Fibroblast of the aortic adventitia (primary cell): ENCODE measurements at regions not wholly inside any gene's neighbourhood (a gene's known extent, or its start where the extent isn't known, plus 50 kb on each side); places are given as distances from the start of the nearest gene placed in this dataset.

Experiments used
- DNase-seq: peaks from one replicate; pipeline ENCODE4 v3.0.0-alpha.2; 2010; ENCODE audit warnings: low read depth
- H3K4me3 ChIP-seq: 2 replicates; pipeline ENCODE4 v1.5.1; 2011; ENCODE audit warnings: low read depth, mild to moderate bottlenecking, control low read depth, low read length, moderate library complexity
- TF ChIP-seq, protein P1 (sequence below): IDR thresholded peaks from 2 replicates; pipeline ENCODE4 v1.5.1; 2011; ENCODE audit warnings: mild to moderate bottlenecking, low read length, control low read depth, inconsistent platforms; ENCODE audit not compliant: insufficient read depth

- TF ChIP-seq, protein P1, sequence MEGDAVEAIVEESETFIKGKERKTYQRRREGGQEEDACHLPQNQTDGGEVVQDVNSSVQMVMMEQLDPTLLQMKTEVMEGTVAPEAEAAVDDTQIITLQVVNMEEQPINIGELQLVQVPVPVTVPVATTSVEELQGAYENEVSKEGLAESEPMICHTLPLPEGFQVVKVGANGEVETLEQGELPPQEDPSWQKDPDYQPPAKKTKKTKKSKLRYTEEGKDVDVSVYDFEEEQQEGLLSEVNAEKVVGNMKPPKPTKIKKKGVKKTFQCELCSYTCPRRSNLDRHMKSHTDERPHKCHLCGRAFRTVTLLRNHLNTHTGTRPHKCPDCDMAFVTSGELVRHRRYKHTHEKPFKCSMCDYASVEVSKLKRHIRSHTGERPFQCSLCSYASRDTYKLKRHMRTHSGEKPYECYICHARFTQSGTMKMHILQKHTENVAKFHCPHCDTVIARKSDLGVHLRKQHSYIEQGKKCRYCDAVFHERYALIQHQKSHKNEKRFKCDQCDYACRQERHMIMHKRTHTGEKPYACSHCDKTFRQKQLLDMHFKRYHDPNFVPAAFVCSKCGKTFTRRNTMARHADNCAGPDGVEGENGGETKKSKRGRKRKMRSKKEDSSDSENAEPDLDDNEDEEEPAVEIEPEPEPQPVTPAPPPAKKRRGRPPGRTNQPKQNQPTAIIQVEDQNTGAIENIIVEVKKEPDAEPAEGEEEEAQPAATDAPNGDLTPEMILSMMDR, result no peak
- no peak for DNase-seq
- no peak overlapping the region for H3K4me3 ChIP-seq
Measured at GRCh38 chr2:118290411-118291250, 202.4 kb downstream of the INSIG2 start.

- TF ChIP-seq, protein P1, result no peak
- no peak for DNase-seq
- H3K4me3 ChIP-seq, result no peak overlapping the region
Measured at GRCh38 chr2:118279005-118279404, 190.7 kb downstream of the INSIG2 start.

DNA sequence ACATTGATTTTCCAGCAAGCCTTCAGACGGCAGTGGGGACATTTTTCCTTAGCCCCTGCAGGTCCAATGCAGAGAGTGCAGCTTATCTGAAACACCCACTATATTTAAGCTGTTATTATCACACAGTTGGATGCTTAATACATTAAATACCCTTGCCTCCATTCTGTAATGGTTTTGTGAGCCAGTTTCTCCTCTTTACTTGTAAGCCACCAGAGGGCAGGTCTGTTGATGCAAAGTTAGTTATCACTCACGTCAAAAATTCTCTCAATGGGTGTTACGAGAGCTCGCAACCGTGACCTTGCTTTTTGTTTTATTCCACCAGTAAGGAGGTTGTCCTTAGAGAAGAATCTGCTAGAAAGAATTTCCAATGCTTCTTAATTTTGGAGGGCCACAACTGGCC, 189.8 kb downstream of the INSIG2 start:
- DNase-seq, result no peak
- TF ChIP-seq, protein P1, result no peak
- H3K4me3 ChIP-seq, result no peak overlapping the region

- TF ChIP-seq, protein P1, result no peak
- no peak for DNase-seq
- H3K4me3 ChIP-seq, result no peak overlapping the region
Measured at GRCh38 chr2:118274841-118275510, 186.7 kb downstream of the INSIG2 start.

- TF ChIP-seq, protein P1, result no peak
- DNase-seq, result no peak
- no peak overlapping the region for H3K4me3 ChIP-seq
Measured at GRCh38 chr2:118272391-118272790, 184.1 kb downstream of the INSIG2 start.

GRCh38 chr2:118269408-118270051, 181.3 kb downstream of the INSIG2 start:
- TF ChIP-seq, protein P1, result no peak
- no peak for DNase-seq
- H3K4me3 ChIP-seq, result no peak overlapping the region
